ENCODE measurements at regions not wholly inside any gene's neighbourhood (a gene's known extent, or its start where the extent isn't known, plus 50 kb on each side); places are given as distances from the start of the nearest gene placed in this dataset.
A peak's percentile ranks its signal among the peaks of the same experiment; 100 is the strongest.

- TF ChIP-seq, protein P1, sequence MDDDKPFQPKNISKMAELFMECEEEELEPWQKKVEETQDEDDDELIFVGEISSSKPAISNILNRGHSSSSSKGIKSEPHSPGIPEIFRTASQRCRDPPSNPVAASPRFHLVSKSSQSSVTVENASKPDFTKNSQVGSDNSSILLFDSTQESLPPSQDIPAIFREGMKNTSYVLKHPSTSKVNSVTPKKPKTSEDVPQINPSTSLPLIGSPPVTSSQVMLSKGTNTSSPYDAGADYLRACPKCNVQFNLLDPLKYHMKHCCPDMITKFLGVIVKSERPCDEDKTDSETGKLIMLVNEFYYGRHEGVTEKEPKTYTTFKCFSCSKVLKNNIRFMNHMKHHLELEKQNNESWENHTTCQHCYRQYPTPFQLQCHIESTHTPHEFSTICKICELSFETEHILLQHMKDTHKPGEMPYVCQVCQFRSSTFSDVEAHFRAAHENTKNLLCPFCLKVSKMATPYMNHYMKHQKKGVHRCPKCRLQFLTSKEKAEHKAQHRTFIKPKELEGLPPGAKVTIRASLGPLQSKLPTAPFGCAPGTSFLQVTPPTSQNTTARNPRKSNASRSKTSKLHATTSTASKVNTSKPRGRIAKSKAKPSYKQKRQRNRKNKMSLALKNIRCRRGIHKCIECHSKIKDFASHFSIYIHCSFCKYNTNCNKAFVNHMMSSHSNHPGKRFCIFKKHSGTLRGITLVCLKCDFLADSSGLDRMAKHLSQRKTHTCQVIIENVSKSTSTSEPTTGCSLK (tag by site-specific recombination; IDR thresholded peaks at IDR 0.05): no peak
- TF ChIP-seq, protein P2, sequence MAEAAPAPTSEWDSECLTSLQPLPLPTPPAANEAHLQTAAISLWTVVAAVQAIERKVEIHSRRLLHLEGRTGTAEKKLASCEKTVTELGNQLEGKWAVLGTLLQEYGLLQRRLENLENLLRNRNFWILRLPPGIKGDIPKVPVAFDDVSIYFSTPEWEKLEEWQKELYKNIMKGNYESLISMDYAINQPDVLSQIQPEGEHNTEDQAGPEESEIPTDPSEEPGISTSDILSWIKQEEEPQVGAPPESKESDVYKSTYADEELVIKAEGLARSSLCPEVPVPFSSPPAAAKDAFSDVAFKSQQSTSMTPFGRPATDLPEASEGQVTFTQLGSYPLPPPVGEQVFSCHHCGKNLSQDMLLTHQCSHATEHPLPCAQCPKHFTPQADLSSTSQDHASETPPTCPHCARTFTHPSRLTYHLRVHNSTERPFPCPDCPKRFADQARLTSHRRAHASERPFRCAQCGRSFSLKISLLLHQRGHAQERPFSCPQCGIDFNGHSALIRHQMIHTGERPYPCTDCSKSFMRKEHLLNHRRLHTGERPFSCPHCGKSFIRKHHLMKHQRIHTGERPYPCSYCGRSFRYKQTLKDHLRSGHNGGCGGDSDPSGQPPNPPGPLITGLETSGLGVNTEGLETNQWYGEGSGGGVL (tag by site-specific recombination; IDR thresholded peaks at IDR 0.05): no peak
Measured at GRCh38 chr2:15797231-15797938, 143.0 kb upstream of the MYCN start (continued).

GRCh38 chr2:15797939-15798281, 142.4 kb upstream of the MYCN start:
- no peak overlapping the region for H3K4me3 ChIP-seq (ENCODE audit: low read depth, low read length)
- TF ChIP-seq CTCF (tag by site-specific recombination; IDR thresholded peaks at IDR 0.05): peak; percentile 37; the same call in 1 of the 2 replicates
- no peak for TF ChIP-seq ZNF776 (tag by site-specific recombination; IDR thresholded peaks at IDR 0.05; ENCODE audit: borderline replicate concordance)
- no peaks in the 10 kb centered on the region for H3K36me3 ChIP-seq (ENCODE audit: control insufficient read depth in 2 of 2, insufficient read depth in 1 of 2, low read length in 2 of 2)
- H3K9me3 ChIP-seq (ENCODE audit: control insufficient read depth, insufficient read depth, low read depth, low read length): no peaks in the 10 kb centered on the region
- POLR2A ChIA-PET: no interaction called here
- no peak overlapping the region for H3K27ac ChIP-seq (ENCODE audit: extremely low read depth, low read depth, low read length)
- CTCF ChIA-PET: interaction anchor here (0.6 to 1.8 kb wide), 3 partner anchors 26 to 158 kb away, joined by 3 to 7 read pairs (median 3); no protein-coding TSS in a partner anchor
- H3K4me1 ChIP-seq (ENCODE audit: control insufficient read depth, insufficient read depth, low read length): no peaks in the 10 kb centered on the region

- Histone ChIP-seq H3K4me3 (ENCODE audit: low read depth, low read length) (no peak overlapping the region), H3K4me1 (ENCODE audit: control insufficient read depth, insufficient read depth, low read length) (no peaks in the 10 kb centered on the region), H3K9me3 (ENCODE audit: control insufficient read depth, insufficient read depth, low read depth, low read length) (no peaks in the 10 kb centered on the region), H3K27ac (ENCODE audit: extremely low read depth, low read depth, low read length) (no peak overlapping the region), H3K36me3 (ENCODE audit: control insufficient read depth in 2 of 2, insufficient read depth in 1 of 2, low read length in 2 of 2) (no peaks in the 10 kb centered on the region)
- no peak for TF ChIP-seq ZNF837 (tag by site-specific recombination; IDR thresholded peaks at IDR 0.05)
- no peak for TF ChIP-seq MZF1 (tag by site-specific recombination; IDR thresholded peaks at IDR 0.05; ENCODE audit: borderline replicate concordance)
- TF ChIP-seq ZBTB44 (tag by site-specific recombination; IDR thresholded peaks at IDR 0.05): no peak
- POLR2A ChIA-PET: no interaction called here
- CTCF ChIA-PET: interaction anchor here (1.3 to 1.8 kb wide), 2 partner anchors 26 to 159 kb away, joined by 3 to 7 read pairs; no protein-coding TSS in a partner anchor
Measured at GRCh38 chr2:15798701-15799431, 141.5 kb upstream of the MYCN start.

- Histone ChIP-seq H3K4me3 (ENCODE audit: low read depth, low read length) (no peak overlapping the region), H3K27ac (ENCODE audit: extremely low read depth, low read depth, low read length) (no peak overlapping the region), H3K36me3 (ENCODE audit: control insufficient read depth in 2 of 2, insufficient read depth in 1 of 2, low read length in 2 of 2) (no peaks in the 10 kb centered on the region), H3K4me1 (ENCODE audit: control insufficient read depth, insufficient read depth, low read length) (no peaks in the 10 kb centered on the region), H3K9me3 (ENCODE audit: control insufficient read depth, insufficient read depth, low read depth, low read length) (no peaks in the 10 kb centered on the region)
- ChIA-PET CTCF (no interaction called here), POLR2A (no interaction called here)
- TF ChIP-seq ZNF837 (tag by site-specific recombination; IDR thresholded peaks at IDR 0.05) (no peak), SCRT2 (tag by site-specific recombination; IDR thresholded peaks at IDR 0.05) (peak; percentile 76), ZNF501 (tag by site-specific recombination; IDR thresholded peaks at IDR 0.05) (no peak), ZNF670 (tag by site-specific recombination; IDR thresholded peaks at IDR 0.05; ENCODE audit: low read depth) (no peak), MZF1 (tag by site-specific recombination; IDR thresholded peaks at IDR 0.05; ENCODE audit: borderline replicate concordance) (no peak)
Measured at GRCh38 chr2:15799432-15799827, 140.9 kb upstream of the MYCN start.
